MM.1S (cell line): ENCODE measurements at regions not wholly inside any gene's neighbourhood (a gene's known extent, or its start where the extent isn't known, plus 50 kb on each side); places are given as distances from the start of the nearest gene placed in this dataset.

Source experiments
- CTCF ChIP-seq: fragments of 300-600 bp; sonication (generic); IDR thresholded peaks from 2 replicates; pipeline ENCODE4 v1.5.1; 2016; ENCODE audit warnings: antibody characterized with exemption, low read length, mixed read lengths
- EZH2 ChIP-seq: fragments of 300-600 bp; sonication (generic); optimal IDR thresholded peaks from 2 replicates; pipeline ENCODE3; 2017; ENCODE audit warnings: low read depth, mild to moderate bottlenecking, antibody characterized with exemption, low read length, mixed read lengths
- EZH2phosphoT487 ChIP-seq: fragments of 300-600 bp; sonication (generic); IDR thresholded peaks from 2 replicates; pipeline ENCODE4 v1.6.1; 2018; ENCODE audit warnings: antibody characterized with exemption, low read length

- TF ChIP-seq CTCF (no peak), EZH2 (no peak), EZH2phosphoT487 (no peak)
Observed at GRCh38 chr2:67835266-67835665, 227.5 kb downstream of the C1D start.
